ENCODE measurements at regions not wholly inside any gene's neighbourhood (a gene's known extent, or its start where the extent isn't known, plus 50 kb on each side); places are given as distances from the start of the nearest gene placed in this dataset.
"Not testable (repeated sequence)": the region's sequence is repeated elsewhere in the genome, so short reads cannot be mapped to it uniquely, and the experiment has no call there.

DNA sequence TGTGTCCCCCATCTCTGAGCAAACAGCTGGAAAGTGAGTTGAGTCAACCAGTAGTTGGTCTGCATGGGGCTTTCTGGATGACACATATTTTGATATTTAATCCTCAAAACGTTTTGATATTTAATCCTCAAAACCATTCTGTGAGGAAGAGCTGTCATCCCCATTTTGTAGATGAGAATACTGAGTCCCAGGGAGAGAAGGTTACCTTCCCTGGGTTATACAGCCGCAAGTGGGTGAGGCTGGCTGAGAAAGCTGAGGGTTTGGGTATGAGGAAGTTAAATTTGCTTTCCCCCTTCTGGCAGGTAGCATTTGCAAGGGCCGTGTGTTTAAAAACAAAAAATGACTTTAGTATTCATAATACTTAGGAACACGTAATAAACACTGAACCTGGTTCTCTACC, 447.2 kb downstream of the XYLT1 start:
- H3K4me1 Mint-ChIP-seq: peaks cover 22 to 40% (median 37%) of the 10 kb centered on the region in 4 donors
- no peak overlapping the region for H3K4me3 Mint-ChIP-seq
- H3K27ac Mint-ChIP-seq: peak overlapping the region in 1 of 10 donors; percentile 38
- POLR2A ChIA-PET: no interaction called here
- H3K27me3 Mint-ChIP-seq: no peaks in the 10 kb centered on the region
- ATAC-seq (no peak), DNase-seq (no peak)
- no peaks in the 10 kb centered on the region for H3K9me3 Mint-ChIP-seq
- no peaks in the 10 kb centered on the region for H3K36me3 Mint-ChIP-seq

DNA sequence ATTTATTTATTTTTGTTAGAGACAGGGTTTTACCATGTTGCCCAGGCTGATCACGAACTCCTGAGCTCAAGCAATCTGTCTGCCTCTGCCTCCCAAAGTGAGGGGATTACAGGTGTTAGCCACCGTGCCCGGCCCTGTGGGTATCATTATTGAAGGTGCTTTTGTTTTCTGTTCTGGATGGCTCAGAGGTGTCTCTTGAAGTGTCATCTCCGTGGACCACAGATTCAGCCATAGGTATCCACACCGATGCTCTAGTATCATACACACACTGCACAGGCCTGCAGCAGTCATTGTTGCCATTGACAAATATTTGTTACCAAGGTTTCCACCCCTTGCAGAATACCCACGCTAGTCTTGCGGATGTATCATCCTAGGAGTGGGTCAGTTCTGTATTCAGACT, 446.2 kb downstream of the XYLT1 start:
- peaks cover 0 to 7% (median 0%) of the 10 kb centered on the region in 3 donors for H3K36me3 Mint-ChIP-seq
- no peak for ATAC-seq
- no peak overlapping the region for H3K4me3 Mint-ChIP-seq
- no peaks in the 10 kb centered on the region for H3K27me3 Mint-ChIP-seq
- H3K4me1 Mint-ChIP-seq: peaks cover 22 to 40% (median 34%) of the 10 kb centered on the region in 4 donors
- POLR2A ChIA-PET: no interaction called here
- peaks cover 0 to 8% (median 0%) of the 10 kb centered on the region in 9 donors for H3K9me3 Mint-ChIP-seq
- no peak for DNase-seq
- H3K27ac Mint-ChIP-seq: peak overlapping the region in 2 of 10 donors; percentile 21 to 27

DNA sequence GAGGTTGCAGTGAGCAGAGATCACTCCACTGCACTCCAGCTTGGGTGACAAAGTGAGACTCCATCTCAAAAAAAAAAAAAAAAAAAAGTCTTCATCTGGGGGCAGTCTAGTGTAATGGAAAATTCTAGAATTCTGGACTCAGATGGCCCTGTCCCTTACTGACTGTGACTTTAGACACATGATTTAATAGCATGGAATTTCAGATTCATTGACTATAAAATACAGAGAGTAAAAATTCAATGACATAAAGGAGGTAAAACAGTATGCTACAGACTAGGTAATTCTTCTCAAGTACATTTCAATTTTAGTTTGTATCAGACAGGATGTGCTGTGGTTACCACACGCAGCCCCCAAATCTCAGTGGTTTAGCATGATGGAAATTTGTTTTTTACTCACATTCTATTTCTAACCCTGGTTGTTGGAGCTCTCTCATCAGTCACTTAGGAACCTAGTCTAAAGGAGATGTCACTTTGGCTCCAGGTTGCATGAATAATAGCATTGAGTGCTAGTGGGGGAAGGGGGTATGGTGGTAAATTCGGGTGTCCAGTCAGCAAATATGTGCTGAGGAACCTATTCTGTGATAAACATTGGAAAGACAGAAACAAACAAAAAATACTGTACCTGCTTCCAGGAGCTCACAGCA, 444.0 kb downstream of the XYLT1 start:
- peak; percentile 97 to 98 for ATAC-seq
- H3K36me3 Mint-ChIP-seq: peaks cover 0 to 7% (median 6%) of the 10 kb centered on the region in 3 donors
- peak overlapping the region; percentile 29 to 77 (median 68) for H3K4me3 Mint-ChIP-seq
- H3K9me3 Mint-ChIP-seq: peaks cover 0 to 16% (median 2%) of the 10 kb centered on the region in 9 donors
- no peaks in the 10 kb centered on the region for H3K27me3 Mint-ChIP-seq
- DNase-seq: peak in 9 of 10 donors; percentile 10 to 75 (median 50)
- peaks cover 22 to 40% (median 34%) of the 10 kb centered on the region in 4 donors for H3K4me1 Mint-ChIP-seq
- peak overlapping the region; percentile 51 to 88 (median 76) for H3K27ac Mint-ChIP-seq
- POLR2A ChIA-PET: interaction anchor here (0.5 to 1.6 kb wide), 5 partner anchors 12 to 902 kb away, joined by 3 to 8 read pairs (median 3); no protein-coding TSS in a partner anchor

DNA sequence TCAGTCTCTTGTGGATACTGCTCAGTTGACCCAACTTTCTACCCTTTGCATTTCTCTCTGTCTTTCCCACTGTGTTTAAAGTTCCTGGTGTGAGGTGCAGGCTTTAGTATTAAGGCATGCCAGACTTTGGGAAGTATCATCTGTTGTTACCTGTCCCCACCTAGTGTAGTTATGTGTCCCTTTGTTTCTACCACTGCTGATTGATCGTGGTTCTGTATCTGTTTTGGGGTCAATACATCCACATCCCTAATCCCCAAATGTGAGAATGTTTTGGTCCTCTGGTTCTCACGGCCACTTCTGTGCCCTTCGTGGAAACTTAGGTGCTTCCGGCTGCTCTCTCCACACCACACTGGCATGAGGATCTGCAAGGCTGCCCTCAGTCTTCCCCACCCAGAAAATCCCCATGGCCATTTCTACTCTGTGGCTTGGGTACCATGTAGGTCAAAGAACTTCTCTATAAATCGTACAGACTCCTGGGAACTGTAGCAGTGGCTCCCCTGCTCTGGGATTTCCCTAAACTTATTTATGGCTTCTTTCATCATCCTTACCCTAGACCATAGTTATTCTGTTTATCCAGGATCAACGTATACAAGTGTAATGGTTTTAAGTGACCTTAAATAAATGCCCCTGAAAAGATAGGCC, 443.2 kb downstream of the XYLT1 start:
- DNase-seq (no peak), ATAC-seq (no peak)
- H3K4me1 Mint-ChIP-seq: peaks cover 24 to 40% (median 36%) of the 10 kb centered on the region in 4 donors
- peak overlapping the region in 8 of 10 donors; percentile 24 to 81 (median 46) for H3K27ac Mint-ChIP-seq
- peaks cover 0 to 7% (median 6%) of the 10 kb centered on the region in 3 donors for H3K36me3 Mint-ChIP-seq
- no peaks in the 10 kb centered on the region for H3K27me3 Mint-ChIP-seq
- H3K9me3 Mint-ChIP-seq: peaks cover 0 to 16% (median 2%) of the 10 kb centered on the region in 9 donors
- peak overlapping the region in 7 of 10 donors; percentile 45 to 77 (median 58) for H3K4me3 Mint-ChIP-seq
- POLR2A ChIA-PET: interaction anchor here (0.6 to 1.6 kb wide), 4 partner anchors 12 to 30 kb away, joined by 3 to 8 read pairs (median 4); no protein-coding TSS in a partner anchor

DNA sequence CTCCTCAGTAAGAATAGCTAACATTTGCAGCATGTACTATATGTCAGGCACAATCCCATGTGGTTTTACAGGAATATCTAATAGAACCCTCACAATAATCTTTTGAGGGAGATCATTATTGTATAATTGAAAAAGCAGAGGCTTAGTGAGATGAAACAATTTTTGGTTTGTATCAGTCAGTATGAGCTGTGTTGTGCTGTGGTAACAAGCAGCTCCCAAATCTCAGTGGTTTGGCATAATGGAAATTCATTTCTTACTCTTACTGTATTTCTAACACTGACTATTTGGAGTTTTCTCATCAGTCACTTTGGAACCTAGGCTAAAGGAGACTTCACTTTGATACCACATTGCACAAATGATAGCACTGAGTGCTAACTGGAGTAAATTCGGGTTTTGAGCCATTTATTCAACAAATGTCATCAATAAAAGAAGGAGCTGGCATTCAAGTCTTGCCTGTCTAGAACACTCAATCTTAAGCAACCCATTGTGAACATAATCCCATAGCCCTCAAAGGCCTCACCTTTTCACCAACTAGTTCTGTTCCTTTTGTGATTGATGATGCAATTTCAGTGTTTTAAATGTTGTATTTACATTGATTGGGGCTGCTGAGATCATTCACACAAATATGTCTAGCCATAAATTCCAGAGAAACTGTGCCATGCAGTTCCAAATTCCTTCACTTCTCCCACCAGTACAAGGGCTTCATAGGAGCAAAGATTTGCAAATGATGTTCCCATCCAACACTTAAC, 441.0 kb downstream of the XYLT1 start:
- Mint-ChIP-seq H3K27me3 (no peaks in the 10 kb centered on the region), H3K9me3 (peaks cover 0 to 16% (median 3%) of the 10 kb centered on the region in 9 donors)
- no peak for ATAC-seq

DNA sequence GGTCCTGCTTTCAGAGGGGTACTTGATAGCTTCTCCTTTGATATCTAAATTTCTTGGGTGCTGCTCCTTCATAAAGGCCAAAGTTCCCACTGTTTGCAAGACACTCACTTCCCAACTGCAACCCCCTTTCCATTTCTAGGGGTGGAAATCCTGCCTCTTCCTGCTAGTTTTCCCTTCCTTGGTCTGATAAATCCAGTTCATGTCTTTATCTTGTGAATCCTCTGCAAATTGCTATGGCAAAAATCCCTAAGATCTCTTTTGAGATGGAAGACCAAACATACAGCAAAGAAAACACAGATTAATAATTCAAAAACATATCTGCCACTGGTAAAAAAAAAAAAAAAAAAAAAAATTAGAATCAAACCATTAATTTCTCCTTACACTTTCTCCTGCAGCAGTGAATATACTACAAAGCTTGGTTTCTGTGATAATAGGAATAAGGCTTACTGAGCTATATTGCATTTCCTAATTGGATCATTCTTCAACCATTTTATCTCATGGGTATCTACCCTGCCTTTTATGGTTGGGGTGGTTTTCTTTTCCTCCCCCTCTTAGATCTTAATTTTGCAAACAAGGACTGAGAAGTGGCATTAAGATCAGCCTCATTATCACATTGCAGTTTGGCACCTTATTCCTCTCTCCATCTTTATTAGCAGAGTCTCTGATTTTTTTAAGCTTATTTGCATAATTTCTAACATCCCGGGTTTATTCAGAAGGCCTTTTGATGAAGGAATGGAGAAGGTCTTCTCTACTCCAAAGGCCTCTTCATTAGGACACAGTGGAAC, 439.1 kb downstream of the XYLT1 start:
- H3K4me3 Mint-ChIP-seq: no peak overlapping the region
- peaks cover 13 to 21% (median 15%) of the 10 kb centered on the region in 4 donors for H3K4me1 Mint-ChIP-seq
- no peak overlapping the region for H3K27ac Mint-ChIP-seq
- H3K27me3 Mint-ChIP-seq: no peaks in the 10 kb centered on the region
- peaks cover 0 to 11% (median 10%) of the 10 kb centered on the region in 3 donors for H3K36me3 Mint-ChIP-seq
- H3K9me3 Mint-ChIP-seq: peaks cover 0 to 16% (median 3%) of the 10 kb centered on the region in 9 donors
- POLR2A ChIA-PET: no interaction called here
- DNase-seq: no peak
- no peak for ATAC-seq

More for the DNA sequence above, 441.0 kb downstream of the XYLT1 start:
- H3K27ac Mint-ChIP-seq: no peak overlapping the region
- POLR2A ChIA-PET: interaction anchor here (0.6 to 0.8 kb wide), 2 partner anchors 10 to 16 kb away, joined by 3 to 7 read pairs; no protein-coding TSS in a partner anchor
- H3K36me3 Mint-ChIP-seq: peaks cover 0 to 10% (median 10%) of the 10 kb centered on the region in 3 donors
- no peak for DNase-seq
- H3K4me1 Mint-ChIP-seq: peaks cover 24 to 39% (median 33%) of the 10 kb centered on the region in 4 donors
- H3K4me3 Mint-ChIP-seq: no peak overlapping the region

DNA sequence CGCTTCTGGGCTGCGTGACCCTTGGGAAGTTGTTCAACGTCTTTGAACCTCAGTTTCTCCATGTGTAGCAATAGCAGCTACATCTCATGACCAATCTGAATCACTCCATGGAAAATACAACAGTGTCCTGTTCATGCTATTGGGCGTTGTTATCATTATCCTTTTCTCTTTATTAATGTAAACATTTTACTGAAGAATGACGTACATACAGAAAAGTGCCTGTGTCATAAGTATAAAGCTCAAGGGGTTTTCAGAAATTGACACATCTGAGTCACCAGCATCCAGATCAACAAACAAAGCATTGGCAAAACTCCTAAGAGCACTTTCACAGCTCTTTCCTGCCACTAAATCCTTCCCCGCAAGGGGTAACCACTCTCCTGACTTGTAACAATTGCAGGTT, 438.4 kb downstream of the XYLT1 start:
- POLR2A ChIA-PET: no interaction called here
- H3K27ac Mint-ChIP-seq: no peak overlapping the region
- ATAC-seq: no peak

DNA sequence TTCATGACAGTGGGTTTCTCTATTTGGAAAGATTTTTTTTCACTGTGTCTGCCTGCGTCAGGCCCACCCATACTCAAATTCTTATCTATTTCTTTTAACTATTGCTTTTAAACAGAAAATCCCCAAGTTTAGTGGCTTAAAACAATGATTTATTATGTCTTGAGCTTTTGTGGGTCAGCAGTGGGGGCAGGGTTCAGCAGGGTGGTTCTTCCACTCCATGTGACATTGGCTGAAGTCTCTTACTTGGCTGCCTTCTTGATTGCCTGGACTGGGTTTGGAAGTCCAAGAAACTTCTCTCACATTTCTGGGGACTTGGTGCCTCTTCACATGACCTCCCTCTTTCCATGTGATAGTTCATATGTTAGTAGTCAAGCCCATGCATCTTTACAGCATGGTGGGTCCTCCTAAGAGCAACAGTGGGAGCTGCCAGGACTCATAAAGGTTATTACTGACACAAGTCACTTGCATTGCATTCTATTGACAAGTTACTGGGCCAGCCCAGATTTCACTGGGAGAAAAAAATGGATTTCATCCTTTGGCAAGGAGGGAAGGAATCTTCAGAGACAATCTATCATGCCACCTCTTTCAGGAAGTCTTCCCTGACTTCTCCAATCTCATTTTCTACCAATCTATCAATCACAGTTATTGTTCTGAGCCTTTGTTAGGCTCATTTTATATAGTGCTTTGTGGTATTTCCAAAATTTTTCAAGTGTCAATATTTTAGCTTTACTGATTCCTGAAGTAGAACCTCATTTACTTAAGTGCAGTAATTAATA, 436.1 kb downstream of the XYLT1 start:
- no peaks in the 10 kb centered on the region for H3K27me3 Mint-ChIP-seq
- DNase-seq (no peak), ATAC-seq (no peak)
- peaks cover 0 to 11% (median 3%) of the 10 kb centered on the region in 9 donors for H3K9me3 Mint-ChIP-seq
- POLR2A ChIA-PET: no interaction called here
- H3K4me3 Mint-ChIP-seq: no peak overlapping the region
- peaks cover 0 to 4% (median under 1%) of the 10 kb centered on the region in 4 donors for H3K4me1 Mint-ChIP-seq
- H3K27ac Mint-ChIP-seq: no peak overlapping the region
- H3K36me3 Mint-ChIP-seq: peaks cover 0 to 10% (median 4%) of the 10 kb centered on the region in 3 donors

More for the DNA sequence above, 438.4 kb downstream of the XYLT1 start:
- Mint-ChIP-seq H3K9me3 (peaks cover 0 to 16% (median 3%) of the 10 kb centered on the region in 9 donors), H3K4me3 (no peak overlapping the region), H3K4me1 (peaks cover 7 to 14% (median 10%) of the 10 kb centered on the region in 4 donors), H3K27me3 (no peaks in the 10 kb centered on the region), H3K36me3 (peaks cover 0 to 11% (median 10%) of the 10 kb centered on the region in 3 donors)
- no peak for DNase-seq

DNA sequence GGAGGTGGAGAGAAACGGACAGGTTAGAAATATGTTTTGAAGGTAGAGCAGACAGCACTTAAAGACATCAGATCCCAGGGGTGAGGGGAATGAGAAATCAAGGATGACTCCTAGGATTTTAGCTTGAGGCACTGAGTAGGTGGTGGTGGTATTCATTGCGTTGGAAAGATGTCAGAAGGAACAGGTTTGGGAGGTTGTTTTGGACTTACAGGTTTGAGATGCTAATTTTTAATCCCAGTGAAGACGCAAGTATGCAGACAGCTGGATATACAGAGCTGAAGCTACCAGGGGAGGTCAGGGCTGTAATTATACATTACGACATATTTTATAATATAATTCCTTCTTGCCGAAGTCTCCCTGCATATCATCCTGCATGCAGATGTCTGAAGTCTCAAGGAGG, 433.3 kb downstream of the XYLT1 start:
- H3K9me3 Mint-ChIP-seq: peaks cover 0 to 5% (median 0%) of the 10 kb centered on the region in 9 donors
- no peak overlapping the region for H3K27ac Mint-ChIP-seq
- H3K27me3 Mint-ChIP-seq: no peaks in the 10 kb centered on the region
- ATAC-seq (no peak), DNase-seq (no peak)
- no peaks in the 10 kb centered on the region for H3K4me1 Mint-ChIP-seq
- H3K36me3 Mint-ChIP-seq: peaks cover 0 to 4% (median 3%) of the 10 kb centered on the region in 3 donors
- no peak overlapping the region for H3K4me3 Mint-ChIP-seq
- POLR2A ChIA-PET: no interaction called here

DNA sequence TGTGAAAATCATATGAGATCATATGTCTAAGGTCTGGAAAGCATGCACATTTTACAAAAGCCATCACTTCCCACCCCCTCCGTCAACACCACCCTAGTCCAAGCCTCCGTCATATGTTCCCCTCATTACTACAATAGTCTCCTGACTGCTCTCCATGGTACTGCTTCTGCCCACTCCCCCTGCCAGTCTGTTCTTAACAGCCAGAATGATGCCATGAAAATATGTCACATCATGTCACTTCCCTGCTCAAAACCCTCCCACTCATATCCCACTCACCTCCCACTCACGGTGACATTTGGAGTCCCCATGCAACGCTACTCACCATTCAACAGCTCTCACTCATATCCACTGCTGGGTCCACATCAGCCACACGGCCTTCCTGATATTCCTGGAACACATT, 432.3 kb downstream of the XYLT1 start:
- H3K27me3 Mint-ChIP-seq: no peaks in the 10 kb centered on the region
- ATAC-seq (no peak), DNase-seq (no peak)
- H3K9me3 Mint-ChIP-seq: peaks cover 0 to 5% (median 0%) of the 10 kb centered on the region in 9 donors
- H3K27ac Mint-ChIP-seq: no peak overlapping the region
- no peak overlapping the region for H3K4me3 Mint-ChIP-seq
- H3K4me1 Mint-ChIP-seq: no peaks in the 10 kb centered on the region
- H3K36me3 Mint-ChIP-seq: peaks cover 0 to 4% (median 3%) of the 10 kb centered on the region in 3 donors
- POLR2A ChIA-PET: no interaction called here

DNA sequence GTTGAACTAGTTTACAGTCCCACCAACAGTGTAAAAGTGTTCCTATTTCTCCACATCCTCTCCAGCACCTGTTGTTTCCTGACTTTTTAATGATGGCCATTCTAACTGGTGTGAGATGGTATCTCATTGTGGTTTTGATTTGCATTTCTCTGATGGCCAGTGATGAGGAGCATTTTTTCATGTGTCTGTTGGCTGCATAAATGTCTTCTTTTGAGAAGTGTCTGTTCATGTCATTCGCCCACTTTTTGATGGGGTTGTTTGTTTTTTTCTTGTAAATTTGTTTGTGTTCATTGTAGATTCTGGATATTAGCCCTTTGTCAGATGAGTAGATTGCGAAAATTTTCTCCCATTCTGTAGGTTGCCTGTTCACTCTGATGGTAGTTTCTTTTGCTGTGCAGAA, 421.7 kb downstream of the XYLT1 start:
- H3K27ac Mint-ChIP-seq, H3K27me3 Mint-ChIP-seq, ATAC-seq, H3K4me1 Mint-ChIP-seq, POLR2A ChIA-PET, H3K4me3 Mint-ChIP-seq, DNase-seq: not testable (repeated sequence)
- peaks cover 0 to 34% (median 9%) of the 10 kb centered on the region in 9 donors for H3K9me3 Mint-ChIP-seq
- H3K36me3 Mint-ChIP-seq: peaks cover 0 to 27% (median 12%) of the 10 kb centered on the region in 3 donors

Data from naive thymus-derived CD8-positive, alpha-beta T cell (primary cell).